ENCODE measurements at regions not wholly inside any gene's neighbourhood (a gene's known extent, or its start where the extent isn't known, plus 50 kb on each side); places are given as distances from the start of the nearest gene placed in this dataset.

- TF ChIP-seq, protein P1, sequence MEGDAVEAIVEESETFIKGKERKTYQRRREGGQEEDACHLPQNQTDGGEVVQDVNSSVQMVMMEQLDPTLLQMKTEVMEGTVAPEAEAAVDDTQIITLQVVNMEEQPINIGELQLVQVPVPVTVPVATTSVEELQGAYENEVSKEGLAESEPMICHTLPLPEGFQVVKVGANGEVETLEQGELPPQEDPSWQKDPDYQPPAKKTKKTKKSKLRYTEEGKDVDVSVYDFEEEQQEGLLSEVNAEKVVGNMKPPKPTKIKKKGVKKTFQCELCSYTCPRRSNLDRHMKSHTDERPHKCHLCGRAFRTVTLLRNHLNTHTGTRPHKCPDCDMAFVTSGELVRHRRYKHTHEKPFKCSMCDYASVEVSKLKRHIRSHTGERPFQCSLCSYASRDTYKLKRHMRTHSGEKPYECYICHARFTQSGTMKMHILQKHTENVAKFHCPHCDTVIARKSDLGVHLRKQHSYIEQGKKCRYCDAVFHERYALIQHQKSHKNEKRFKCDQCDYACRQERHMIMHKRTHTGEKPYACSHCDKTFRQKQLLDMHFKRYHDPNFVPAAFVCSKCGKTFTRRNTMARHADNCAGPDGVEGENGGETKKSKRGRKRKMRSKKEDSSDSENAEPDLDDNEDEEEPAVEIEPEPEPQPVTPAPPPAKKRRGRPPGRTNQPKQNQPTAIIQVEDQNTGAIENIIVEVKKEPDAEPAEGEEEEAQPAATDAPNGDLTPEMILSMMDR (conservative IDR thresholded peaks at IDR 0.05), result peak; percentile 69
- no peak for TF ChIP-seq ZFX (IDR thresholded peaks at IDR 0.05)
Observed at GRCh38 chr7:155862123-155862892, 50.0 kb upstream of the SHH start.

All from C4-2B (cell line).